ENCODE measurements at regions not wholly inside any gene's neighbourhood (a gene's known extent, or its start where the extent isn't known, plus 50 kb on each side); places are given as distances from the start of the nearest gene placed in this dataset.

- DNase-seq: no peak
Measured at GRCh38 chr1:56019472-56019871, 559.9 kb downstream of the PLPP3 start.

GRCh38 chr1:56017336-56017735 lies 562.0 kb downstream of the PLPP3 start:
- DNase-seq: no peak

- DNase-seq: no peak
Measured at GRCh38 chr1:56003846-56004245, 575.5 kb downstream of the PLPP3 start.

DNA sequence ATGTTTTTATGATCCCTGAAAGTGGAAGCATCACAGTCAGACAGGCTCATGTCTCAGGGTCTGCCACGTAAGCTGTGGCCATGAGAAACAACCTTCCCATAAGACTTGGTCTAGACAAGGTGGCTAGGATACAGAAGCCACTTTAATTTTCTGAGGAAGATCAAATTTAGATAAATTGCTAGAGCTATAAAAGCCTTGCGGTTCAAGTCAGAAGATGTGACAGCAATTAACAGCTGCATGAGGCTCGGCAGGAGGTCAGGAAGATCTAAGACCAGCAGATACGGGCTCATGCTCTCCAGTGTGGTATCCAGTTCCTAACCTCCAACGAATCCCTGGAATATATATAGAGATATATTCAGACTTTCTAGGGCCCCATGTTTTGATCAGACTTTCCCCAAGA lies 577.1 kb downstream of the PLPP3 start:
- DNase-seq: no peak

DNA sequence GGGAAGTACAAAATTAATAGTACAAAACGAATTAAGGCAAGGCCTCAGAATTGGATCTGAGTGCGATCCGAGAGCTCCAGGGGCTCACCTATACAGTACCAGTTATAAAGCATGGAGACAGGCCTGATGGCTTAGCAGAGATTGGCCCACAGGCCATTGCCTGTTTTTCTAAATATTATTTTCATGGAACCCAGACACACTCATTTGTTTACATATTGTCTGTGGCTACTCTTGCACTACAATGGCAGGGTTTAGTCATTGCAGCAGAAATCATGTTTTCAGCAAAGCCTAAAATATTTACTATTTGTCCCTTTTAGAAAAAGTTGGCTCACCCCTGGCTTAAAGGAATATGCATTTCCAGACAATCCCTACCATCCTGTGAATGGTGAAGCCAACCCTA lies 578.9 kb downstream of the PLPP3 start:
- no peak for DNase-seq

- no peak for DNase-seq
Measured at GRCh38 chr1:55997536-55997935, 581.8 kb downstream of the PLPP3 start.

DNA sequence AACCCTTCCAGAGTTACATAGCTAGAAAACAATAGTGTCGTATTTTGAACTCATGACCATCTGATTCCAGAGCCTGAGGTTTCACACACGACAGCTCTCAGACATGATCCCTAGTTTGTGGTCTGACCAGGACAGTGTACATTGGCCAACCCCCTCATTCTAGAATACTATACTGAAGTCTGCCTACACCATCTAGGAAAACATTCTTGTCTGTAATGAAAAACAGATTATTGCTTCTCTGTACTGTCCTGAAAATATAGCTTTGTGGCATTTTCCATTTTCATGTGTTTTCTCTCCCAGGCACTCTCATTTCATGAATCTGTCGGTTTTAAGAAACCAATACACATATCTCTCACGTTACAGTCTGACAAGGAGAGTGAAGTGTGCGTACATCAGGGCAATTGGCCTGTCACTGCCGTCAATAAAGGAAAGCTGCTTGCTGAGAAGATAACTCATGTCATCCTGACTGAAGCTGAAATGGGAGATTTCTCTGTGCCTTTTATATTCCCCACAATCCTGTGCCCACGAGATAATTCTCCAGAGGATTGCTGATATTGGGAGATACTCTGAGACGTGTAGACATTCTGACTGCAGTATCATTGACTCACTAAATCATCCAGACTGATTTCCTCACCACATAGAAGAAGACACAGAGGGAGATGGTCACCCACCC lies 585.6 kb downstream of the PLPP3 start:
- DNase-seq: no peak

DNA sequence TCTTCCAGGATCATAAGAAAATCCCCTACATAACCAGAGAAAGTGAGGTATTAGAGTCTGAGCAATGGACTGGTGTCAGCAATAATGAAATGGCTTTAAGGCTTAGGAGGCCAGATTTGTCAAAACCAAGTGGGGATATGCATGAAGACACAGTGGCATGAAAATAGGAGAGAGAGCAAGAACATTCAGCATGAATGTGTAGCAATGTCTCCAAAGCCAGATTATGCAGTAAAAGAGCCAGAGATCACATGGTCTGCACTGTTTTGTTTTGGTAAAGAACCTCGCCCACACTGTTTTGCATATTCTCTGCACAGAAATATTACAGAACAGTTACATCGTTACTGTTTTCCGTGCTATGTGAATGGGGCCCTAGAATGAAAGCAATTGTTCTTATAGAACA lies 589.4 kb downstream of the PLPP3 start:
- DNase-seq: no peak

- DNase-seq: no peak
Measured at GRCh38 chr1:55988963-55989452, 590.4 kb downstream of the PLPP3 start.

DNA sequence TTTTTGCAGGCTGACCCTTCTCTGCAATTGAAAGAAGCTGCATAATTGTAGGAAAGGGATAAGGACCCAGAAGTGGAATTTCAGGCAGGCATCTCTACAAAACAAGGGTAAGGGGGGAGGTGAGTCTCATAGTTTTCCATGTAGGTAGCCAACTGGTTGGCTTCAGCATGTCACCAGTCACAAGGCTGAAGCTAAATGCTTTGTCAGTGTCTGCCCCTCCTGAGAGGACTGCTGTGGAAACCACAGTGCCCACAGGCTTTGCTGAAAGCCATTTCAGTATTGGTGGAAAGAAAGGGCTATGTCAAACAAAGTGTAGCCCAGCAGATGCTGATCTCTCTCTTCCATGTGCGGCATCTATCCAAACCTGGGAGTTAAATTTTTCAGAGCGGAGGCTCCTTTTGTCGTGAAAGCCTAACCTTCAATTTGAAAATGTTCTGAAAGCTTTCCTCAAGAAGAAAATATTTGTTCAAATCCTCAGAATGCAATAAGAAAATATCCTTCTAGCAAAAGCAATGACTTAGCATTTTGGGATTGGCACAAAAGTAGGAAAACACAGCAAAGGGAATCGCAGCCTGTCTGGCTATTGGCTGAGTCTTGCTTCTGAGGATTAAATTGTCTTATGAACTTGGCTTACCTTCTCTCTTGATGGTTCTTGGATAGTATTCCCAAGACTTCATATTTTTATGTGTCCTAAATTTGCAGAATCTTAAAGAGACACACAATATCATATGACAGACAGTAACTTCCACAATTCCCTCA lies 591.7 kb downstream of the PLPP3 start:
- no peak for DNase-seq

DNA sequence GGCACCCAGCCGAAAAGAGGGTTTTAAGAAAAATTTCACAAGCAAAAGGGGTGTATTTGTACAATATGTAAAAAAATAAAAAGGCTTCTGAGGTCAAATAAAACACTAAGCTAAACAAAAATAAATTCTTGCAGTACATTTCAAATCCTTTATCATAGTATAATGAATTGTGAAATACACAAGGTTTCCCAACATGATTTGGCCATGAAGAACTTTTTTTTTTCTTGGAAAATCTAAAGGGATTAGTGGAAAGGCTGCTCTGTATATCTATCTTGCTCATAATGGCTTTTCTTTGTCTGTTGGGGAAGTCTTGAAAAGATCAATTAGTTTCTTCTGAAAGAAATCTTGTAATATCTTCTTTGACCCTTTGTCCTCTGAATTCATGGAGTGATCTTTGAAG lies 593.4 kb downstream of the PLPP3 start:
- no peak for DNase-seq

DNA sequence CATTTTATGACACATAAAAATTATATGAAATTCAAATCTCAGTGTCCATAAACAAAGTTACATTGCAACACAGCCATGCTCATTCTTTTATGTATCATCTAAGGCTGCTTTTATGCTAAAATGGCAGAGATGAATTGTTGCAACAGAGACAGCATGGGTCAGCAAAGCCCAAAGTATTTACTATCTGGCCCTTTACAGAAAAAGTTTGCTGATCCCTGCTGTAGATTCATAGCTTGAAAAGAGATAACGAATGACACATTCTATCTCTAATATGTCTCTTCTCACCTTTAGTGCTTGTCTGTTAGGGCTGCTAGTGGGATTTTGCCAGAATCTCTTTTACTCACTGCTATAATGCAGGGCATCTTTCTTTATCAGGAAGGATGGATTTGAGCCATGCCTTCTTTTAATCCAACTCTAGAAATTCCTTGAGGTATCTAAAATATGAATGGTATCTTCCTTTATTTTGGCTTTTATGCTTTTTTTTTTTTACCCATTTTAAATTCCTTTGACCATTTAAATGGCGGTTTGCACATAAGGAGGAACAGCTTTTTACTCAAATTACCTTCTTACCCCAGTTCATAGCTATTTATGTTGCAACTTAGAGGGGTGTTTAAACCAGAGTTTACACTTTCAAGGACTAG lies 598.2 kb downstream of the PLPP3 start:
- DNase-seq: no peak

GRCh38 chr1:55980582-55980981 lies 598.8 kb downstream of the PLPP3 start:
- no peak for DNase-seq

DNA sequence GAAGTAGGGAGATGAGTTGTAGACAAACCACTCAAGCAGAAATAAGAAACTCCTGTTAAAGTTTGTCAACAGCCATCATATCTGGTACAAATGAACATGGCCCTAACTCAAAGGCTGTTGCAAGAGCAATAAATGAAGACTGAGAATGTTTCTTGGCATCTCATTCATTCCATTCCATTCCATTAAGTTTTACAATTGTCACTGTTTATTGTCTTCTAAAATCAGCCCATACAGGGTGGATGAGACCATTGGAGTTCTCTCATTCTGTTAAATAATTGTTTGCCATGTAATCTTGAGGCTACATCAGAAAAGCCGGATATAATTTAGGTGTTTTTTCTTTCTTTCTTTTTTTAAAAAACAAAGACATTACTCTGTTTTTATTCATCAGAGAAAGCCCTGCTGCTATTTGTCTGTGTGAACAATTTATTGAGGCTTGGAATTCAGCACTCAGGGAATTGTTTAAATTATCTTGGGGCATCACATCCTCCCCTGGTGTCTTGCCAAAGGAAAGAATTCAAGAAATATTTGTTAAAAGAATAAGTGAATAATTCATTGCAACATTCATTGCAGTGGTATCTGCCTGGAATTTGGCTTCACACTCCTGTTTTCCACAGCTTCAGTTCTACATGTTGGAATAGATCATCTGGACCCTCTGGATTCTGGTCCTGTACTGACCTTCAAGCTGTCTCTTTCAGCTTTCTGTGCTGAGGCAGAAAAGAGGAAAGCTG lies 604.5 kb downstream of the PLPP3 start:
- DNase-seq: no peak

GRCh38 chr1:55970526-55971110 lies 608.7 kb downstream of the PLPP3 start:
- DNase-seq: no peak

GRCh38 chr1:55969322-55969721 lies 610.0 kb downstream of the PLPP3 start:
- no peak for DNase-seq

DNA sequence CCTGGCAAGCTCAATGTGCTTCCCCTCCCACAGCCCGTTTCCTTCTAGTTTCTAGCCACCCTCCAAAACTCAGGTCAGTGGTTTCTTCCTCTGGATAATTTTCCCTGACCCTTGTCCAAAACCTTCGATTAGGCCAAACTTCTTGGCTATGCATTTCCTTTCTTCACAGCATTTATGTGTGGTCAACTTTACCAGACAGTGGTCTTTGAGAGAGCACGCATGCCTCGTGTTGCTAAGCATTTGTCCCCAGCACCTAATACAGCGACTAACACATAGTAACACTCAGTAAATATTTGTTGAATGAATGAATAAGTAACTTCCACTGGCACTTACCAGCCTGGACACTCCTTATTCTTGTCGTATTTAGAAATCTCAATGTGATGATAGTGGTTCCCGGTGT lies 610.7 kb downstream of the PLPP3 start:
- DNase-seq: no peak

DNA sequence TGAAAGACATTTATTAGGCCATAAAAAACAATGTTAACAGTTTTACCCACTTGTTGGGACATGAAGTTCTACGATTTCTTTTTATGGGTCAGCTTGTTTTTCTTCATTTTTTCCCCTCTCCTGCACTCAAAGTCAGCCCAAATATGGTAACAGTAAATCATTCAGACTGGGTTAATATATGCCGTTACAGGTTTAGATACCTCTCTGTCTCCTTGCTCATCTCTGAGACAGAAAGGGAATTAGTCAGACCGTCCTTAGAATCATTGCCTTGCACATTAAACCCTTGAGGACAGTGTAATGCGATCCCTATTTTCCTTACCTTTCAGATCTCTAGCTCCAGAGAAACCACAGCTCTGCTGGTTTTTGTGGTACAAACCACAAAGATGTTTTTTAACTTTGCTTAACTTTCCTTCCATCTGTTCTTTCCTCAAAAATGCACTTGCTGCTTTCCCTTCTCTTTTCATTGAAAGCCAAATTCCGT lies 613.3 kb downstream of the PLPP3 start:
- no peak for DNase-seq

DNA sequence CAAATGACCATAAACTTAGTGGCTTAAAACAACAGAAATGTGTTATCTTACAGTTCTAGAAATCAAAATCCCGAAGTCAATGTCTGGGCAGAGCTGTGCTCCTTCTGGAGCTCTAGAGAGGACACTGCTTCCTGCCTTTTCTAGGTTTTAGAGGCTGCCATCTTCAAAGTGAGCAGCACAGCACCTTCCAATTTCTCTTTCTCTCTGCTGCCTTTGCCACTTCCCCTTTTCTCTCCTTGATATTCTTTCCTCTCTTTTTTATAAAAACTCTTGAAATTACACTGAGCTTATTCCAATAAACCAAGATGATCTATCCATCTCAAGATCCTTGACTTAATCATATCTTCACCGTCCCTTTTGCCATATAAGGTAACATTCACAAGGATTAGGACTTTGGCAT lies 616.9 kb downstream of the PLPP3 start:
- no peak for DNase-seq

DNA sequence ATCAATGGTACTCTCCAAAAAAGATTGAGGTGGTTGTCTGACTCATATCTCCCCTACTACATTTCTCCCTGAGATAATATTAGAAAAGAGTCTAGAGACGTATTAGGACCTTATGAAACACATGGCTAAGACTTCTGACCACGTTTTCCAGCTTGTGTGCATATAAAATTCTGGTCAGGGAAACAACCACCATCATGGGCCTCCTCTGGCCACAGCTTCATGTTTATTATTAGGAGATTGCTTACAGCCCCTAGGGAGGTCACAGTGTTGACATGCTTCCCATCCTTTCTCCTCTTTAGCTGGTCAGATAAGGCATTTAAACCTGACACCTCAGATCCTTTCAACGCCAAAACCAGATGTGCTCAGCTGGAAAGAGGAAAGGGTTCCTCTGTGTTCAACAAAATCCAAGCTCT lies 620.2 kb downstream of the PLPP3 start:
- no peak for DNase-seq

GRCh38 chr1:55958498-55958897 lies 620.9 kb downstream of the PLPP3 start:
- no peak for DNase-seq

DNA sequence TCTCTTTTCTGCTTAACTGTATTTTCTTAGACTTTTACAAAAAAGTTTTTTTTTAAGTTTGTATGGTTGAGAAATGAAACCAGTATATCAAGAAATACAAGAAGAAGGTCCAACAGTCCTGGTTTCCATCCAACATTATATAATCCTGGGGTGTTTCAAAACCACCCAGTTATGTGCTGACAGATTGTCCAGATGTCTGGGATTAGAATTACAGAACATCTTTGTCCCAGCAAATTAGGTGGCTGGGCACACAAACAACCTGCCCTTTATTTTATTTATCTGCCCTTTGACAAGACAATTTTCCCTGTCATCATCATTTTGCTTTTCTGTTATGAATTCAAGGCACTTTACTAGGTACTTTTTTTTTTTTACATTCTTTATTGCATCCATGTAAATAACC lies 622.1 kb downstream of the PLPP3 start:
- no peak for DNase-seq

Data from bone marrow (tissue), 2 donors.